Stomach (tissue), 8 donors: ENCODE measurements at regions not wholly inside any gene's neighbourhood (a gene's known extent, or its start where the extent isn't known, plus 50 kb on each side); places are given as distances from the start of the nearest gene placed in this dataset.

Experiments used
- DNase-seq, 2 donors: peaks; one replicate each; pipeline versions ENCODE4 v3.0.0 to v3.0.0-alpha.2; 2013 to 2019
- H3K27ac ChIP-seq, 5 donors: fragments of 200-600 bp in 4 of 5; sonication (generic) in 4 of 5; one replicate each; pipeline ENCODE4 v1.5.1; 2013 to 2019; ENCODE audit warnings: mild to moderate bottlenecking in 1 of 5, moderate library complexity in 1 of 5
- H3K27me3 ChIP-seq, 3 donors: fragments of 200-600 bp; sonication (generic); one replicate each; pipeline ENCODE4 v1.5.1; 2017 to 2019; ENCODE audit warnings: mixed run types in 1 of 3
- H3K36me3 ChIP-seq, 4 donors: fragments of 200-600 bp; sonication (generic); 1 replicate in 3 of 4; 2 replicates in 1 of 4; pipeline ENCODE4 v1.5.1; 2016 to 2019
- H3K4me1 ChIP-seq, 4 donors: fragments of 200-600 bp; sonication (generic); one replicate each; pipeline ENCODE4 v1.5.1; 2016 to 2019
- H3K4me3 ChIP-seq, 4 donors: fragments of 200-600 bp; sonication (generic) in 3 of 4; one replicate each; pipeline ENCODE4 v1.5.1; 2016 to 2019; ENCODE audit warnings: mild to moderate bottlenecking in 1 of 4
- H3K9me3 ChIP-seq, 4 donors: fragments of 200-600 bp; sonication (generic); one replicate each; pipeline ENCODE4 v1.5.1; 2016 to 2019
- EP300 ChIP-seq: sonication (generic); formaldehyde crosslinking; IDR thresholded peaks from one replicate; pipeline ENCODE4 v1.6.1; 2017; ENCODE audit warnings: antibody characterized with exemption
- POLR2A ChIP-seq, 4 donors: fragments of 450-650 bp; IDR thresholded peaks; one replicate each; pipeline ENCODE4 v1.6.1; 2016; ENCODE audit warnings: antibody characterized with exemption in 4 of 4, control low read depth in 2 of 4, mild to moderate bottlenecking in 1 of 4, moderate library complexity in 1 of 4
- POLR2AphosphoS5 ChIP-seq, 3 donors: sonication (generic); formaldehyde crosslinking; IDR thresholded peaks; one replicate each; pipeline ENCODE4 v1.6.1; 2016; ENCODE audit warnings: antibody characterized with exemption in 3 of 3
- WGBS, 5 donors: extraction: QIAGEN DNeasy Blood & Tissue Kit in 3 of 5; methylation state at CpG; one replicate each; pipeline versions ENCODE4 v1.1.5 to v1.1.7; 2013 to 2018; 5-methylcytosine and 5-hydroxymethylcytosine counted together
- intact Hi-C: fragments of 100-400 bp; cut with DNase I; formaldehyde crosslinking; loops from one replicate; pipeline ENCODE4 v1.15.1; 2023; ENCODE audit warnings: low total_unique reads
- TF ChIP-seq, protein P1 (sequence below), 7 experiments: fragments of 450-650 bp in 4 of 7; fragments of 200-600 bp in 3 of 7; sonication (generic) in 3 of 7; IDR thresholded peaks; one replicate each; pipeline ENCODE4 v1.5.1; 2016 to 2019; ENCODE audit warnings: antibody characterized with exemption in 7 of 7, control low read depth in 2 of 7, mild to moderate bottlenecking in 1 of 7
- donor health status: healthy with polysubstance abuse.
- donor health status: Bipolar disorder and iron deficiency.
- donor health status: healthy.

DNA sequence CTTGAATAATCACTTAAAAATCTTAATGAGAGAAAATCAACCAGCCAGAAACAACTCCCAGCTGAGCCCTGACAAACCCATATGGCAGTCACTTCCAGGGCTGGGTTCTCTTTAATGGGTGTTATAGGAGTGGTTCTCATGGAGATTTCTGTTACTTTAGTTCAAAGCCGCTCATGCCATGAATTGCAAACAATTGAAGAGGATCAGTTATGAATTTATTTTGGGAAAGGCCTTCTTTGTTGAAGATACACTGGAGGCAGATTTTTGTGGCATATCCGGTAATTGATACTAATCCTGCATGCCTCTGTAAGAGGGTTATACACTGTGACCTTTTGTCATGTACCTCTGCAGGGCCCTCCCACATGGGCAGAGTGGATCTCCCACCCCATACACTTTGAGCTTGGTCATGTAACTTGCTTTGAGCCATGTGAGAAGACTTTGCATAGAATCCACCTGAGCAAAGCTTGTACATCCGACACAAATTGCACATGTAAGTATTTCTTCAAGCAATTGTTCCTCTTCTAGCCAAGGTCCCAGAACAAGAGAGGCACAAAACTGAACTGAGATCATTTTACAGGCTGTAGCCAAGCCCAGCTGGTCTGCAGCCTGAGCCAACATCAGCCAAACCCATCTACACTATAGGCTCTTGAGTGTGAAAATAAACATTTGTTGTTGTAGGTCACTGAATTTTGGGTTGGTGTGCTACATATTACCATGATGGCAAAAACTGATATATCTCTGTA, 492.3 kb downstream of the PREX1 start:
- DNase-seq: no peak
- intact Hi-C loops: no loop called here
- H3K4me1 ChIP-seq: peaks cover 0 to 15% (median 8%) of the 10 kb centered on the region in 4 donors
- TF ChIP-seq EP300: no peak
- TF ChIP-seq POLR2A (IDR thresholded peaks at IDR 0.05): no peak
- TF ChIP-seq, protein P1, sequence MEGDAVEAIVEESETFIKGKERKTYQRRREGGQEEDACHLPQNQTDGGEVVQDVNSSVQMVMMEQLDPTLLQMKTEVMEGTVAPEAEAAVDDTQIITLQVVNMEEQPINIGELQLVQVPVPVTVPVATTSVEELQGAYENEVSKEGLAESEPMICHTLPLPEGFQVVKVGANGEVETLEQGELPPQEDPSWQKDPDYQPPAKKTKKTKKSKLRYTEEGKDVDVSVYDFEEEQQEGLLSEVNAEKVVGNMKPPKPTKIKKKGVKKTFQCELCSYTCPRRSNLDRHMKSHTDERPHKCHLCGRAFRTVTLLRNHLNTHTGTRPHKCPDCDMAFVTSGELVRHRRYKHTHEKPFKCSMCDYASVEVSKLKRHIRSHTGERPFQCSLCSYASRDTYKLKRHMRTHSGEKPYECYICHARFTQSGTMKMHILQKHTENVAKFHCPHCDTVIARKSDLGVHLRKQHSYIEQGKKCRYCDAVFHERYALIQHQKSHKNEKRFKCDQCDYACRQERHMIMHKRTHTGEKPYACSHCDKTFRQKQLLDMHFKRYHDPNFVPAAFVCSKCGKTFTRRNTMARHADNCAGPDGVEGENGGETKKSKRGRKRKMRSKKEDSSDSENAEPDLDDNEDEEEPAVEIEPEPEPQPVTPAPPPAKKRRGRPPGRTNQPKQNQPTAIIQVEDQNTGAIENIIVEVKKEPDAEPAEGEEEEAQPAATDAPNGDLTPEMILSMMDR (IDR thresholded peaks at IDR 0.05): no peak
- H3K36me3 ChIP-seq: no peaks in the 10 kb centered on the region
- peaks cover 0 to 8% (median 0%) of the 10 kb centered on the region in 3 donors for H3K27me3 ChIP-seq
- no peak overlapping the region for H3K27ac ChIP-seq
- no peaks in the 10 kb centered on the region for H3K9me3 ChIP-seq
- WGBS, 5 donors: 77 to 86% (median 83%) methylated on average over 3 of the region's 3 CpGs
- no peak overlapping the region for H3K4me3 ChIP-seq

DNA sequence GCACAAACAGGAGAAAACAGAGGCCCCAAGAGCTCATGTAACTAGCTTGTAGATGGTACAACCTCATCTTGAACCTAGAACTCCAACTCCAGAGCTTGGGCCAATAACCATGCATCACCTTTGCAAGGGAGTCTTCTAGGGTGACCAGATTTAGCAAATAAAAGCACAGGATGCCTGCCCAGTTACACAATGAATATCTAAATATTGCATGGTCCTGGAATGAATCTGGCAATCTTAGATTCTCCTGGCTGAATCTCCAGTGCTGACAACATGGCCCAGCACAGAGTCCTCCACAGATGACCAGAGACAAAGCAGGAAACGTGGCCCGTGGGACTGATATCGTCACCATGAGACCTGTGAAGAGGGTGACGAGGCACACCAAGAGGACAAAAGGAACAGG, 494.1 kb downstream of the PREX1 start:
- peaks cover 0 to 8% (median 0%) of the 10 kb centered on the region in 3 donors for H3K27me3 ChIP-seq
- no peaks in the 10 kb centered on the region for H3K36me3 ChIP-seq
- intact Hi-C loops: no loop called here
- no peak for DNase-seq
- H3K4me3 ChIP-seq: no peak overlapping the region
- H3K9me3 ChIP-seq: no peaks in the 10 kb centered on the region
- TF ChIP-seq, protein P1 (IDR thresholded peaks at IDR 0.05): no peak
- TF ChIP-seq POLR2A (IDR thresholded peaks at IDR 0.05) (no peak), EP300 (no peak), POLR2AphosphoS5 (IDR thresholded peaks at IDR 0.05) (no peak)
- H3K4me1 ChIP-seq: peaks cover 0 to under 1% (median under 1%) of the 10 kb centered on the region in 4 donors
- 74 to 88% (median 75%) methylated on average over 4 of the region's 4 CpGs for WGBS, 5 donors
- H3K27ac ChIP-seq: no peak overlapping the region

DNA sequence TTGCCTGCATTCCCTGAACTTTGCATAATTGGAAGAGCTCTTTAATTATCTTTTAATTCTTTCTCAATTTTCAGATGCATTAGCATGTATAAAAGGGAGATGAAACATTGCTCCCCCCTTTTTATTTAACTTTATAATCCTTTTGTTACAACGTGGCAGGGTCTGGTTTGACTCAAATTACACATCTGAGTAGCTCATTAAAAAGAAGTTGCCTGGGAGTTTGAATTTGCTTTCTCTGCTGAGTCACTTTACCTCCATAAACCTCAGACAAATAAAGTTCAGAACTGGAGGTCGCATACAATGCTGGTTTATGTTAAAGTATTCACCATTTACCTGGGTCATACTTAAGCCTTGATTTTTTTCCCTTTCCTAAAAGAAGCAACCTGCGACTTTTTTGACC, 495.2 kb downstream of the PREX1 start:
- Histone ChIP-seq H3K4me1 (no peaks in the 10 kb centered on the region), H3K4me3 (no peak overlapping the region), H3K36me3 (no peaks in the 10 kb centered on the region), H3K9me3 (no peaks in the 10 kb centered on the region), H3K27ac (no peak overlapping the region), H3K27me3 (peaks cover 0 to 8% (median 0%) of the 10 kb centered on the region in 3 donors)
- no peak for TF ChIP-seq POLR2AphosphoS5 (IDR thresholded peaks at IDR 0.05)
- no peak for TF ChIP-seq EP300
- TF ChIP-seq, protein P1 (IDR thresholded peaks at IDR 0.05): no peak
- TF ChIP-seq POLR2A (IDR thresholded peaks at IDR 0.05): no peak
- no peak for DNase-seq
- intact Hi-C loops: no loop called here
- 36 to 49% (median 40%) methylated on average over 3 of the region's 3 CpGs for WGBS, 5 donors

DNA sequence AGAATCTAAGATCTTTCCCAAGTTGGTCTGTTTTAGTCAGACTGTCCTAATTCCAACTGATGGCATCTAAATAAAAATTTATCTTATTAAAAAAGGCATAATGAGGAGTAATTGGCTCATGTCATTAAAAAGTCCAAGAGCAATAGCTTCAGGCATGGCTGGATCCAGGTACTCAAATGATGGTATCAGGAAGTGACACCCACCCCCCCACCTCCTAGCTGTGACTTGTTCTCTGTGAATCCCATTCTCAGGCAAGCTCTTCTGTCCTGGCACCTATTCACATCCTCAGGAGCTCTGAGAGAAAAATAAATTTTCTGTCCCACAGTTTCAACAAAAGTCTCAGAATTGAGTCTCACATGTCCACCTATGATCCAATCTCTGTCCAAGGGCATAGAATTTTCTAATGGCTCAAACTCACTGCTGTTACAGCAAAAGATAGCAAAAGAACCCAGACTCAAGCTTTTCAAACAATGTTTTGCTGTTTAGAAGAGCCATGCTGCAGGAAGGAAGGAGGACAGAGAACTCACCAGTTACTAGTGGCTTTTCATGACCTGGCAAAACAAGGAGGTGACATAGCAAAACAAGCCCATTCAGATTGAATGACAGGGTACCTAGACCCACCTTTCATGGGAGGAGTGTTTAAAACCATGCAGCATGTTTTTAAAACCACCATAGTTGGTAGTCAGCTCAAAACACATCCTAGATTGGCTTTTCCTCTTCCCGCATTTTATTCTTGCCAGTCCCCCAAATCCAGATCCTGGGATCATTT, 496.1 kb downstream of the PREX1 start:
- H3K4me3 ChIP-seq: no peak overlapping the region
- intact Hi-C loops: no loop called here
- no peak for DNase-seq
- no peaks in the 10 kb centered on the region for H3K36me3 ChIP-seq
- no peak overlapping the region for H3K27ac ChIP-seq
- H3K27me3 ChIP-seq: peaks cover 0 to 8% (median 0%) of the 10 kb centered on the region in 3 donors
- H3K9me3 ChIP-seq: no peaks in the 10 kb centered on the region
- peaks cover 0 to 5% (median 0%) of the 10 kb centered on the region in 4 donors for H3K4me1 ChIP-seq
- TF ChIP-seq POLR2A (IDR thresholded peaks at IDR 0.05): no peak
- TF ChIP-seq, protein P1 (IDR thresholded peaks at IDR 0.05): no peak
- TF ChIP-seq POLR2AphosphoS5 (IDR thresholded peaks at IDR 0.05): no peak
- WGBS, 5 donors: 82 to 100% (median 92%) methylated on average over 1 of the region's 1 CpG
